H1 (cell line): ENCODE measurements at regions not wholly inside any gene's neighbourhood (a gene's known extent, or its start where the extent isn't known, plus 50 kb on each side); places are given as distances from the start of the nearest gene placed in this dataset.

Source experiments
- GTF2F1 ChIP-seq: IDR thresholded peaks from 2 replicates; pipeline ENCODE4 v1.6.1; 2012; ENCODE audit warnings: low read depth, low read length, improper control_type of control experiment, borderline replicate concordance
- KDM5A ChIP-seq: fragments of 200-600 bp; IDR thresholded peaks from 2 replicates; pipeline ENCODE4 v1.7.1; 2012; ENCODE audit warnings: mild to moderate bottlenecking, low read length, inconsistent platforms, mixed read lengths

GRCh38 chr10:120979435-120980278, 128.5 kb downstream of the WDR11 start (continued):
- no peak for TF ChIP-seq KDM5A
- no peak for TF ChIP-seq GTF2F1
- TF ChIP-seq, all 59 proteins: peak for 7
